HG03521 (cell line): ENCODE measurements at regions not wholly inside any gene's neighbourhood (a gene's known extent, or its start where the extent isn't known, plus 50 kb on each side); places are given as distances from the start of the nearest gene placed in this dataset.
"Not testable (repeated sequence)": the region's sequence is repeated elsewhere in the genome, so short reads cannot be mapped to it uniquely, and the experiment has no call there.

Experiments used
- ATAC-seq: cut with Tn5 transposase; IDR thresholded peaks from one replicate; pipeline ENCODE4 v1.9.1; 2021; ENCODE audit warnings: mild to moderate bottlenecking, moderate library complexity; ENCODE audit not compliant: unreplicated experiment

GRCh38 chr7:125084196-125084595, 154.6 kb upstream of the POT1 start:
- ATAC-seq, result no peak

GRCh38 chr7:125074141-125074540, 144.5 kb upstream of the POT1 start:
- ATAC-seq, result no peak

GRCh38 chr7:125065546-125065945, 135.9 kb upstream of the POT1 start:
- no peak for ATAC-seq

GRCh38 chr7:125065001-125065400, 135.4 kb upstream of the POT1 start:
- no peak for ATAC-seq

GRCh38 chr7:125061776-125062397, 132.3 kb upstream of the POT1 start:
- ATAC-seq, result peak; percentile 80

DNA sequence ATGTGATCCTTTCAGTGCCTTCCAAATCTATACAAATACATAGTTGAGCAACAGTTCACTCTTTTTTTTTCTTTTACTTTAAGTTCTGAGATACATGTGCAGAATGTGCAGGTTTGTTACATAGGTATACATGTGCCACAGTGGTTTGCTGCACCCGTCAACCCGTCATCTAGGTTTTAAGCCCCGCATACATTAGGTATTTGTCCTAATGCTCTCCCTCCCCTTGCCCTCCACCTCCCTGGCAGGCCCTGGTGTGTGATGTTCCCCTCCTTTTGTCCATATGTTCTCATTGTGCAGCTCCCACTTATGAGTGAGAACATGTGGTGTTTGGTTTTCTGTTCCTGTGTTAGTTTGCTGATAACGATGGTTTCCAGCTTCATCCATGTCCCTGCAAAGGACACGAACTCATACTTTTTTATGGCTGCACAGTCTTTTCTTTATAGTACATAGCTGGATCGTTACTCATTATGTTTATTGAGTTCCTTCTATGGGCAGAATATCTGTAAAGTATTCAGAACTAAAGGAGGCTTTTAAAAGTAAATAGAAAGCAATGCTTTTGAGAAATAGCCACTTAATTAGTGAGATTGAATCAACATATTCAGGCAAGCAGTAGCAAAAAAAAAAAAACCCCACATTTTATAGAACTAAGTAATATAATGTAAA, 131.6 kb upstream of the POT1 start:
- ATAC-seq, result not testable (repeated sequence)

- ATAC-seq, result no peak
These were observed 130.3 kb upstream of the POT1 start for GRCh38 chr7:125059861-125060456.

GRCh38 chr7:125057963-125058362, 128.3 kb upstream of the POT1 start:
- no peak for ATAC-seq

DNA sequence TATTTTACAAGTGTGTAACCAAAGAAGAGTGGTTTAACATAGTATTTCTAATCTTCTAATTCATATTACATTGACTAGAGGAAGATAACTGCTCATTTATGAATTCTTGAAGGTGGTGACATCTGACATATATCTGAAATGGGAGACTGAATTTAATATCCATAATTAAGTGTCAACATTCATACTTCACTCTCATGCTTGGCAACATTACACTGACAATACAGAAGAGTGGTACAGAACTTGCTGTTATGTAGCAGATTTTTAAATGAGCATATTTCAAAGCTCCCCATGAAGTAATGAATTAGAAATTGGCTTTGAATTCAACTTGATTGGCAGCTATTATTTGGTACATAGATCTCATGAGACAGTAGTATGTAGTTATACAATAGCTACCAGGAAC, 125.8 kb upstream of the POT1 start:
- ATAC-seq, result no peak

DNA sequence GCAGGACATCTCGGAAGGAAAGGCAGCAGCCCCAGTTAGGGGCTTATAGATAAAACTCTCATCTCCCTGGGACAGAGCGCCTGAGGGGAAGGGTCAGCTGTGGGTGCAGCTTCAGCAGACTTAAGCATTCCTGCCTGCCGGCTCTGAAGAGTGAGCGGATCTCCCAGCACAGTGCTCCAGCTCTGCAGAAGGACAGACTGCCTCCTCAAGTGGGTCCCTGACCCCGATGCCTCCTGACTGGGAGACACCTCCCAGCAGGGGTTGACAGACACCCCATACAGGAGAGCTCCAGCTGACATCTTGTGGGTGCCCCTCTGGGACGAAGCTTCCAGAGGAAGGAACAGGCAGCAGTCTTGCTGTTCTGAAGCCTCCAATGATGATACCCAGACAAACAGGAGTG, 117.1 kb upstream of the POT1 start:
- no peak for ATAC-seq

- ATAC-seq, result no peak
These were observed 103.9 kb upstream of the POT1 start for GRCh38 chr7:125033506-125033905.

DNA sequence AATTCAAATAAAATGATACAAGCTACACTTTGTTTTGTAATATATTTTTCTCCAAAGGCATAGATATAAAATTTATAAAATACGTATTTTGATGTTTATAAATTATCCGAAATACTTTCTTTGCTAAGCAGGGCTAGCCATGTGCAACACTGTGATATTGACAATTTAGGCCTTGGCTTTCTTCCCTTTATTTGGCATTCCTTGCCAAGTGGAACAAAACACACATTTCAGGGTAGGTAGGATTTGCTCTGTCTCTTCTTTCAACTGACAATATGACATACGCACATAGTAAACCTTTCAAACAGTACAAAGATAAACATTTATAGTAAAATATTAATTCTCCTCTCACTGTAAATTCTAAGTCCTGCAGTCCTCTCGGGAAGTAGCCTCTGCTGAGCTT, 103.3 kb upstream of the POT1 start:
- ATAC-seq, result no peak

GRCh38 chr7:125030756-125031387, 101.2 kb upstream of the POT1 start:
- ATAC-seq, result no peak

- ATAC-seq, result no peak
These were observed 96.0 kb upstream of the POT1 start for GRCh38 chr7:125025620-125026019.

DNA sequence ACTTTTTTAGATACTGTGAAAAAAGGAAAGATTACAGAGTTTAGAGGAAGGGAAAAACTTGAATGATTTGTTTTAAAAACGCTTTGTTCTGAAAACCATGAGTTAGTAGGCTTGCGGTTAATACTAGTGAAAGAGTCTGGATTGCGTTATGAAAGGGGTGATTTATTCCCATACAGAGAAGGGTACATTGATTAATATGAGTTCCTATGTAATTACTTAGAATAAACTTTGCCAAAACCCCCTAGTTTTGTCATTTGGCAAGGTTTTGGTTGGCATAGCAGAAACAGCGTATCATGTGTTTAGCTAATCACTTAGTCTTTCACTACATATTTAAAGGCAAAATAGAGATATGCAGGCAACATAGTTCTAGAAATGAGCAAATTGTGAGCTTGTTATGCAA, 91.2 kb upstream of the POT1 start:
- no peak for ATAC-seq

- no peak for ATAC-seq
These were observed 80.9 kb upstream of the POT1 start for GRCh38 chr7:125010540-125010939.

GRCh38 chr7:124996778-124997177, 67.2 kb upstream of the POT1 start:
- no peak for ATAC-seq

- ATAC-seq, result no peak
These were observed 63.4 kb upstream of the POT1 start for GRCh38 chr7:124992851-124993562.

GRCh38 chr7:124989911-124990310, 60.3 kb upstream of the POT1 start:
- ATAC-seq, result no peak
